ENCODE measurements at regions not wholly inside any gene's neighbourhood (a gene's known extent, or its start where the extent isn't known, plus 50 kb on each side); places are given as distances from the start of the nearest gene placed in this dataset.
A peak's percentile ranks its signal among the peaks of the same experiment; 100 is the strongest.
"Not testable (repeated sequence)": the region's sequence is repeated elsewhere in the genome, so short reads cannot be mapped to it uniquely, and the experiment has no call there.

DNA sequence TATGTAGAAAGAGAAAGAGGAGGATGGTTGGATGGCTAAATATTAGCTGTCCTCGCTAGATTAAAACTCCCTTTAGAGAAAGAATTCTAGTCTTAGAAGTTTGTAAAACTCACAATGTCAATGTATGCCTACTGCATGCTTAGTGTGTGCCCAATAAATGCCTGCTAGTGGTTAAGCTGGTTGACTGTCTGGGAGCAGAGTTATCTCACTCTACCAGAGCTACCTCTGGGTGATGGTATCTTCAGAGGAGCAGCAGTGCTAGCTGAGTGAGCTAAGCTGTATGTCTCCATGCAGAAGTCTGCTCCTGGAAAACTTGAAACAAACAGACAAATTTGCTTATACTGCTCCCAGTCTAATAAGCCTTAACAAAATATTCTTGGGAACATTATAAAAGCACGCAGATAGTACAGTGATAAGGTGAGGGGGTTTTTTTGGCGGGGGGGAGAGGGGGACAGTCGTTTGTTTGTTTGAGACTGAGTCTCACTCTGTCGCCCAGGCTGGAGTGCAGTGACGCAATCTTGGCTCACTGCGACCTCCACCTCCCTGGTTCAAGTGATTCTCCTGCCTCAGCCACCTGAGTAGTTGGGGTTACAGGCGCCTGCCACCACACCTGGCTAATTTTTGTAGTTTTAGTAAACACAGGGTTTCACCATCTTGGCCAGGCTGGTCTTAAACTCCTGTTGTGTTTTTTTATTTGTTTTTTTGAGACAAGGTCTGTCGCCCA, 202.8 kb upstream of the TSC22D1 start:
- no peak for DNase-seq

DNA sequence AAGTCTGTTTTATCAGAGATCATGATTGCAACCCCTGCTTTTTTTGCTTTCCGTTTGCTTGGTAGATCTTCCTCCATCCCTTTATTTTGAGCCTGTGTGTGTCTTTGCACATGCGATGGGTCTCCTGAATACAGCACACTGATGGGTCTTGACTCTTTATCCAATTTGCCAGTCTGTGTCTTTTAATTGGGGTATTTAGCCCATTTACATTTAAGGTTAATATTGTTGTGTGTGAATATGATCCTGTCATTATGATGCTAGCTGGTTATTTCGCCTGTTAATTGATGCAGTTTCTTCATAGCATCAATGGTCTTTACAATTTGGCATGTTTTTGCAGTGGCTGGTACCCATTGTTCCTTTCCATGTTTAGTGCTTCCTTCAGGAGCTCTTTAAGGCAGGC, 199.2 kb upstream of the TSC22D1 start:
- DNase-seq, result not testable (repeated sequence)

DNA sequence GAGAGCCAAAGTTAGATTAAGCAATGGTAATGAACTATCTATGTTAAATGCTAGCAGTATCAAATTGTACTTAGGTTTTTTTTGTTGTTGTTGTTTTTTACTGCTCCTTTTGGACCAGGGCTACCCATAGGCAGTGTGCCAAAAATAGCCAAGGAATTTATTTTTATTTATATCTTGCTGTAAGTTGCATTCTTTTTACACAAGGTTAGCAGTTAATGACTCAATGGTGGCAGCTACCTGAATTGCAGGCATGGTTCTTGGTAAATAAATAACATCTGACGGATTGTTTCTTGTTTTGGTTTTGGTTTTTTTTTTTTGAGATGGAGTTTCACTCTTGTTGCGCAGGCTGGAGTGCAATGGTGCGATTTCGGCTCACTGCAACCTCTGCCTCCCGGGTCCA, 194.8 kb upstream of the TSC22D1 start:
- DNase-seq, result no peak

DNA sequence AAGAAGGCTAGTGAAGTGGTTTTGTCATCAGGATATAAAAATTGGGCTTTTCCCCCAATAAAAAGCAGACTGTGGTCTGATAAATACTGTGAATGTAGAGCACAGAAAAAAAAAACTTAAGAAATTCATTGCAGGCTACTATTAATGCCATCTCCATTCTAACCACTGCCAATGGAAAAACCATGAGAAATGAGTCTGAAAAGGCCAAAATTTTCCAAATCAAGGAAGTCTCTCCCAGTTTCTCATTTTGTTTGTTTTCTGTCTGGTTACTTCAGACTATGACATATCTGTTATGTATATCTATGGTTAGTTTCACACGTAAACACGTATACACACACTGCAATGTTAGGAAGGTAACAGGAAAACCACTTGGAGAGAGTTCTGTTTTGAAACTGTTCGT, 193.6 kb upstream of the TSC22D1 start:
- DNase-seq, result no peak

DNA sequence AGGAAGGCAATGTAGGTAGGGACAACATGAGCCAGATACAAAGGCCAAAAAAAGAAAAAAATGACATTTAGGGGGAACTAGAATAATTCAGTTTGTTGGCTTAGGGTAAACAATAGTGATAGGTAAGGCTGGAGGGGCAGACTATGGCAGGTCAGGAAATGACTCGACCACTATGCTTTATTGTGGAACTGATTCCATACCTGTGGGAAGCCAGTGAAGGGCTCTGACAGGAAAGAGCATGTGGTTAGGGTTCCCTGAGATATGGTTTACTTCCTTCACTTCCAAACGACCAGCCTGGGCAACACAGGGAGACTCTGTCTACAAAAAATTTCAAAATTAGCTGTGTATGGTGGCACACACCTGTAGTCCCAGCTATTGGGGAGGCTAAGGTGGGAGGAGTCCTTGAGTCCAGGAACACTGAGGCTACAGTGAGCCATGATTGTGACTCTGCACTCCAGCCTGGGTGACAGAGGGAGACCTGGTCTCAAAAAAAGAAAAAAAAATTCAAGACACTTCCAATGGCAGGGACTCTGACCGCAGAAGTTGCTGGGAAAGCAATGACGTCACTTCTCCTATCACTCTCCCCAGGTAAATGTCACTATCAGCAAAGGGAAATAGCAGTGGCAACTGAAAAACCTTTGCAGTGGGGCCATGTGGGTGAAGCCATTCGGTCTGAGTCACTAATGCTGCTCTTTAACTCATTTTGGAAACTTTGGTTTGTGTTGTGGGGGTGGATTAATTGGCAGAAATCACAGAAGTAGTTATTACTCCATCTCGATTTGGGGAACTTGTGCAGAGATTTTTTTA, 192.8 kb upstream of the TSC22D1 start:
- no peak for DNase-seq

DNA sequence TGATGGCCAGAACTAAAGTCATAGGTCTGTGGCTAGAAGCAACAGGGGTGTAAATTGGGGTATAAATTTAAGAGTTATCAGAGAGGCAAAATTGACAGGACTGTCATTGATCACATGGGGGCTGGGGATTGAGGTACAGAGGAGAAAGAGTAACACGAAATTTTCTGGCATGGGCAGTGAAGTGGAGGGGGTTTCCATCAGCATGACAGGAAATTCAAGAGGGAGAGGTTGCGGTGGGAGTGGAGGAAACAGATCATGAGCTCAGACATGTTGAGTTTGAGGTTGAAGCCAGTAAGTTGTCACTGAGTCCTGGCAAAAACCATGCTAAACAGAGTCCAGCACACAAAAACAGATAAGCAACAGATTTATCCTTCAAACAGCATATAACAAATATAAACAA, 192.1 kb upstream of the TSC22D1 start:
- DNase-seq, result no peak

DNA sequence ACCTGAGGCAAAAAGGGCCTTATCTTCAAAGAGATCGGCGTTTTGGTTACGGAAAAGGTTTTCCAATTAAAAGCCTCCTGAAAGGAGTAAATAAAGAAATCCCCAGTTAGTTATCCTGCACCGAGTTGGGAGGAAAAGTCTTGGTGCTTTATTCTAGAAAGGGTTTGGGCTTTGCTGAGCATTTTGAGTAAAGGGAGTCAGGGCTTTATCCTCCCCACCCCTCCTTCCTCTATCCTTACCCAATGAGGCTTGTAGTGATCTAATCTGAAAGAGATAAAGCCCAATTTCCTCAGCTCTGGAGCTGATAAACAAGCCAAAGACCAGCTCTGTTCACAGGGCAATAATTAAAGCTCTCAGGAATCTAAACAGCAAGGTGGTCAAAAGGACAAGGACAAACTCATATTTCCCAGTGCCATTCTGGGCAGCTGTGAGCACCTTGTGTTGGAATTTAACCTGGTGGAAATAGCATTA, 188.9 kb upstream of the TSC22D1 start:
- no peak for DNase-seq

DNA sequence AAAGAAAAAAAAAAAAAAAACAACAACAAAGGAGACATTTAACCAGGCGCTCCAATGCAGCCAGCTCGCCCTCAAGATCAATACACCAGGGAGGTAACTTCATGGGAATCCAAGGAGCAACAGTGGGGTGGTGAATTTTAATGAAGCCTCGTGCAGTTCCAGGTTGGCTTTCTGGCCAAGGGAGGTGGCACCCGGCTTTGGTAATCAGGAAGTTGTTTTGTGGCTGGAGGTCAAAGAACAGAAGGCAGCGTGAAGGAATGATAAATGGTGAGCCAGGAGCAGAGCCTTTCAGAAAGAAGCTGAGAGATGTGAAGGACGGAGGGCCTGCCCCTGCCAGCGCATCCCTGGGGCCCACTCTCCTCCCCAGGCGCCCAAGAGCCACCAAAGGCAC, 188.2 kb upstream of the TSC22D1 start:
- DNase-seq, result no peak

DNA sequence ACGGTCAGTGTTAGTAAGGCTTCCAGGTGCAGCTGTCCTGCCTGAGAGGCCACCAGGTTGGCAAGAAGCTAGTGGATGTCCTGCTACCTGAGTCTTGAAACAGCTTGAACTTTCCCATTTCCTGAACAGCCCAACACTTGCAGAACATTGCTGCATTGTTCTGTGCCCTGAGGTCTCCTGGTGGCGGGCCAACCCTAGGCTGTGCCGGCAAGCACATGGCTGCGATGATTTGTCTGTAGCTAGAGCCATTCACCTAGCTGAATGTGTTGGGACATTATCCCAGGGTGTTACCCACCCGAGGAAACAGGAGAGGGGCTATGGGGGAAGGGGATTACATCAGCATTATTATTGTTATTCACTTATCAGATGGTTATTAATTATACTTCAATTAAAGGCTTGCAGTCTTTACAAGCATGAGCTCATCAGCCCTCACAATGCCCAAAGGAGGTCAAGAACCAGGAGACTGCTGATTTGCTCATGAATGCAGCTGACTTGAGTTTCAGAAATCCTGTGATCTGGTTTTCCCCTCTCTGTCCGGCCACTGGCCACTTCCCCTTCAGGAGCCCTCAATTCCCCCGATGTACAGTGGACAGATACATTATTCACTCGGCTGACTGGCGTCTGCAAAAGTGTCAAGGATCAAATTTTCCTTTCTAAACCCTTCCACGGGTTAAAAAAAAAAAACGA, 187.6 kb upstream of the TSC22D1 start:
- DNase-seq, result no peak

DNA sequence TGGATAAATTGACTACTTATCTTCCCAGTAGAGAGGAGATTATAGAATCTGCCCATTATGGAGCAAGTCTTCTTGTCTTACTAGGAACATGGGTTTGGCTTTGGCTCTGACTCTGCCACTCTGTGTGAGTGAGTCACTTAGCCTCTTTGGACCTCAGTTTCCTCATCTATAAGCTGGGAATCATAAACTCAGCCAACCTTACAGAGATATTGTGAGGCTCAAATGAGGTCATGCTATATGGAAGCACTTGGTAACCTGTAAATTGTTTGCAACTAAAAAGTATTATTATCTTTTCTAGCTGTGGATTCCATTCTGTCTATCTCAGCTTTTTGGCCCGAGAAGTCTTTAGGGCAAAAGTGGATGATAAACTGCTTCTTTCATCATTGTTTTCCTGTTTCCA, 186.8 kb upstream of the TSC22D1 start:
- DNase-seq, result no peak

DNA sequence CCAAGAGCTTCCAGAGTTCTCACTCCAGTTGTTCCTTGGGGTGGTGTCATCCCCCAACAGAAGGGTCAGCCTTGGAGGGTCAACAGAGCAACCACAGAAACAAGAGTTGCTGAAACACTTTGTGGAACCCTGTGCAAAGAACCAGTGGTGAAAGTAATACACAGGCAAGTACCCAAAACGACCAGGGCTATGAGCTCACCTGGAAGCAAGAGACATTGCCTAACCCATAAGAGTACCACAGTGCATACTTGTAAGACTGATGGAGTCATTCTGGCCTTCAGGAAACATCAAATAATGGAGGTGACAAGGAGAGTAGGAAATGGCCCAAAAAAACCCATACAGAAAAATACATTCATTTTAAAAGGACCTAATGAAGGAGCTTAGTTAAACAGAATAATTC, 184.3 kb upstream of the TSC22D1 start:
- peak; percentile 32 for DNase-seq

DNA sequence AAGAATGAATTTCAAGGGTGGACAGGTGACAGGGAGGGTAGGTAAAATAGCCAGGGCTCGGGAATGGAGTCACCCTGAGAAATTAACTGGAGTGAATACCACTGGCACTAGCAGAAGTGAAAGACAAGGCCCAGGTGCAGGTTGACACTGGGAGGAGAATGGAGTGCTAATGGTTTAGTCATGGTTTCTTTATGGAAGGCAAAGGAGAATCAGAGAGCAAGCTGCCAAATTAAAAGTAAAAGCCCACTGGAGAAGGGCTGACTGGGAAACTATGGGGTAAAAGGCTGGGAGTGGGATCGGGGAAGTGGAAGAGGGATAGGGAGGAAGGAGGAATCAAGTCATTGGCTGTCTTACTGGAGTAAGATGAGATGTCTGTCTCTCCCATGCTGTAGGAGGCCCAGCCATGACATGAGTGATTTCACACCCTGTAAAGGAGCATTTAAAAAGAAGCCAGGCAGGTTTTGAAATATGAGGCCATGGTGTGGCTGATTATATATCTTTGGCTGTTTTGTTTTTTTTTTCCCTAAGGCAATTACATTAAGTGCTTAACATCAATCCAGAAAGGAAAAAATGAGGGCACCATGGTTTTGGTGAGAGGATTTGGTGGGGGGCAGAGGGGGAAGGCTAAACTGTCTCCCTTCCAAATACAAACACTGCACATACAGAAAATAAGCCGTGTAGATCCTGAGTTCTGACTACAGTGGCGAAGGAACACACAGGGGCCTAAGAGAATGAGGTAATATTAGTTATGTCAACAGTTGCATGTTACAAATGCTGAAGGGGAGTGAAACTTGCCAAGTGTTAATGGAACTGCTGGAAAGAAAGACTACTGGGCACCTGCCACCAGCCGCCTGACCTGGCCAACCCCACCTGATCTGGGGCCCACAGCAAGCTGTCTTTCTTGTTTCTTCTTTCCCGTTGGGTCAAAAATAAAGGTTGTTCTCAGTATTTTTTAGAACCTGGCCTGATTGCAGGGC, 183.5 kb upstream of the TSC22D1 start:
- DNase-seq, result peak; percentile 91

DNA sequence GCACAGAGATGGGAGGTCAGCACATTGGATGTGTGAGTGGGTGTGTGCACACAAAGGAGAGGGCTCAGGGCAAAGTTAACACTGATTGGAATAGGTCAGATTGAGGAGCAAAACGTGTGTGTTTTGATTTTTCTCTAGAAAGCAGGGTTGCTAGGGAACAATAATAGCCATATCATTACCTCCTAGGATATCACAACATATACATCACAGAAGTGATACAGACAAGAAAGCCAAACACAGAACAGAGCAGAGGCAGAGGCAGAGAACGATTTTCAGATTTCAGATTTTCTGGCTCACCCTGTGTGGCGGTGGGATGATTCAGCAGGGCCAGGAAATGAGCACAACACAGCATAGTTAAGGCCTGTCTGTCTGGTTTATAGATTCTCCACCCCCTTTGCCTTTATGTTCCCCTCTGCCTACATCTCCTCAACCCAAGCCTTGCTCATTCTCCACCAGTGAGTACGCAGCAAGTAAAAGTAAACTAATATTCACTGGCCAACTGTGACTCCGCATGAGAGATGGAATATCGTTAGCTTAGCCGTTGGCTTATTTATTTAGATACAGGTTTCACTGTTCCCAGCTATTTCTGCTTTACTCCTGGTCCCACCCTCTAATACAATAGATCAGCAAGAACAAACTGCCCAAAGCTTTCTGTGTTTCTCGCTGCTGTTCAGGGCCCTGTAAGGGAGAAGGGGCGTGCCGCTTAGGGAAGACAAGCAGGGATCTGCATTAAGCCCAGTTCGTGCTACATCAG, 182.7 kb upstream of the TSC22D1 start:
- peak; percentile 91 for DNase-seq

DNA sequence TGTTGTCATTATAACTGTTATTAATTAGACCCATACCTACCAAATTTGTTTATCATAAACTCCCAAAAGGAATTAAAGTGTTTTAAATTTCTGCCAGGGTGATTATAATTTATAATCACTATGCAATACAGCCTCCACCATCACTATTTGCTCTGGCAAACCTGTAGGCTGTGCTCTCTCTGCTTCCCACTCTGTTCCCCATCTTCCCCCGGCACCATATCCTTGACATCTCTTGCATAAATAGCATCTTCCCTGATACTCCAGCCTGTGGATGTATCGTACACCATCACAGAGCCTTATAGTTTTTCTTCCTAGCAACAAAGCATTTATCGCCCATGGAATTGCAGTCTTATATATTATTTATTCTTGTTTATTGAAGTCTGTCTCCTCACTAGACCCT, 181.5 kb upstream of the TSC22D1 start:
- no peak for DNase-seq

DNA sequence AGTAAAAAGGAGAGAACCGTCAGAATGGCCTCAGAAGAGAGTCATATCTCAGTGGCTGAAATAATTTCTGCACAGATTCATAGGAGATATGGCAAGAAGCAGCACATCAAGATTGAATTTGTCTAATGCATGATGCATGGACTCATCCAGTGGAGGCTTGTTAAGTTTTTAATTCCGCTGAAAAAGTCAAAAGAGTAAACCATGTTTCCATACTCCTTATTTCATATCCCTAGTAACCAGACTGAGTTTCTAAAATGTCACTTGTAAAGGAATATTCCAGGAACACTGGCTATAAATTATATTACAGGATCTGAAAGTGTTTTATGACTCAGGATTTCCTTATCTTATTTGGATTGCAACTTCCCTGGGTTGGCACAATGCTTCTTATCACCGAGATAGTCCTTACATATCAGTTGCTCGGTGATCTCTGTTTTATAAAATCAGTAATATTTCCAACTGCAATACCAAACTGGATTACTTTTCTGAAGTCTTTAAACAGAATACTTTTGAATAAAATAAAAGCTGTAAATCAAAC, 180.2 kb upstream of the TSC22D1 start:
- no peak for DNase-seq

DNA sequence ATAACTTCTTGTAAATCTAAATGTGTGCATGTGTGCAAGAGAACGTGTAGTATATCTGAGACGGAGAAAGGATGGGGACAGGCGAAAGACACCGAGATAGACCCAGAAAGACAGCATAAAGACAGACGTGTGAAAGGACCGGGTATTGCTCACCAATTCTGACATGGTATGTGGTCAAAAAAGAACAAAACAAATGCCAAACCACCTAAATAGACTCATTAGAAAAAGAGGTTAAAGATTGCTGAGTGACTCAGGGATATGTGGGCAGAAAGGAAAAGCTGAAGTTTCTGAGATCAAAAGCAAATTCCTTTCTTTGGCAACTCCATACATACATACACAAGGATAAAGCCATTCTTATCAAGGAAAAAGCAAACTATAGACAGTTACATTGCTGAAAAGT, 179.7 kb upstream of the TSC22D1 start:
- DNase-seq, result no peak

DNA sequence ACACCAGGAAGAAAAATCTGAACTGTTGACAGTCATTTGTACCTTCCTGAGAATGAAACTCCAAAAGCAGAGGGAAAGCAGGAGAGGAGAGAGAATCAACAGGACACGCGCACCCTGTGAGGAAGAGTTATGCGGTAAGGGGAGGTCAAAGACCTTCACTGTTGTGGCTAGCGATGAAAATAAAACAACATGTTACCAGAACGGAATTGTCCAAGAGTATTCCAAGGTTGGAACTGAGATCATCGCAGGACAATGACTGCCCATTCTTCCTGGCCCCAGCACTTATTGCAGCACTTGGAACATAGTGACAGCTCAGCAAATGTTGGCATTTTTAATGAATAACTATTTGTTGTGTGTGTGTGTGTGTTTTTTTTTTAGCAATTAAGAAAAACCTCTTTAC, 176.0 kb upstream of the TSC22D1 start:
- DNase-seq, result no peak

DNA sequence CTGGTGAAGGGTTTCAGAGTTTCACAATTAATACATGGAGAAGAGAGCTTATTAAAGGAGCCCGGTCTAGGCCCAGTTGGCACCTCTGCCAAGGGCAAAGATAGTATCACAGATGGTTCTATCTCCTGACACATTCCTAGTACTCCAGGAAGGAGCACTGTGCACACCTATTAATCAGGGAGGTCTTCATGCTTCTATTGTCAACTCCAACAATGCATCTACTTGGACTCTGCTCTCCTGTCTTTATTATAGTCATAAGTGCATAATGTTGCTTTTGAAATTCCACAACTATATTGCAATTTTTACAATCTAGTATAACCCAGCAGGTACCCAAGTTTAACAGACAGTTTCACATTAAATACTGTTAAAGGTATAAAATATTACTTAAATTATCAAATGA, 174.5 kb upstream of the TSC22D1 start:
- DNase-seq, result no peak

DNA sequence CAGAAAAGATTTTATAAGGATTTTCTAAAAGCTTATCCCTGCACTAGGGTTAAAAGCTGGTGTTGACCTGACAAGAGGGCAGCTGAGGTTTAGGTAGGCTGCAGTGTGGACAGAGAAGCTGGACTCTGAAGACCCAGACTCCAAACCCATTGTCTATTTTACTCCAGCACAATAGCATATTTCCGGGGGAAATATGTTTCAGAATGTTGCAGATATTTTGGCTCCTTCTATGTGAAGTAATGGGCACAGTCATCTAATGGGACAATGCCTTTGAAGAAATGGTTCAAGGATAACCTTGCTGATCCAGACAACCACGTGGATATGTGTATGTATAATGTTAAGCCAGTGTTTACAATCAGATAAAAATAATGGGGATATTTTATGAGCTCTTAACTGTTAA, 173.8 kb upstream of the TSC22D1 start:
- no peak for DNase-seq

DNA sequence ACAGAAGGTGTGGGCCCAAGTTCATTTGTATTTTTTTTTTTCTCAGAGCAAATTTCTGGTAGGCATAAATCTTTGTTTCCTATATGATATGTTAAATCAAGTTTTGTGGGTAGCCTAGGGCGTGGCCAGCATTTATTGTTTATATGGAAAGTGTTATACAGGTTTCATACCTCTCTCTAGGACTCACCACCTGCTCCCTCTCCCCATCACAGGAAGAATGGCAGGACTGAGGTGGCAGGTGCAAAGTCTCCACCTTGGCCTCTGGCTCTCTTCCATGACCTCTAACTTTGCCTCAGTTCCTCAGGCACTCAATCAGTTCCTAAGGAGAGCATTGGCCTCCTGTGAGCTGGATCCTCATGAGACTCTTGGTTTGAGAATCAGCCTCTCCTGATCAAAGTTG, 172.3 kb upstream of the TSC22D1 start:
- no peak for DNase-seq

DNA sequence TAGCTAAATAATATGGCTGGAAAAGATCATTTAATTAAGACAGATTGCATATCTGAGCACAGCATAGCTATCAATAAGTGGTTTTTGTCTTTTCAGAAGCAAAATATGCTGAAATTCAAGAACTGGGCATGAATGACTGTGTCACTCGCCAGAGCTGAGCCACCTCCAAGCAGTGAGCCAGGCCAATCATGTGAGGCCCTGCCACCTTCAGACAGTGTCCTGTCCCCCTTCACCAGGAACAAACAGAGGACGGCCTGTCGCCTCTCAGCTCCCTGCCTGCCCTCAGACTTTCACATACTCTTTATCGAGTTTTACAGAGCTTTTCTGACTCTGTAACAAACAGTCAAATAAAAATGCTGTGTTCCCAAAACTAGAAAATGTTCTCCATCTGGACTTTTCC, 171.0 kb upstream of the TSC22D1 start:
- no peak for DNase-seq

DNA sequence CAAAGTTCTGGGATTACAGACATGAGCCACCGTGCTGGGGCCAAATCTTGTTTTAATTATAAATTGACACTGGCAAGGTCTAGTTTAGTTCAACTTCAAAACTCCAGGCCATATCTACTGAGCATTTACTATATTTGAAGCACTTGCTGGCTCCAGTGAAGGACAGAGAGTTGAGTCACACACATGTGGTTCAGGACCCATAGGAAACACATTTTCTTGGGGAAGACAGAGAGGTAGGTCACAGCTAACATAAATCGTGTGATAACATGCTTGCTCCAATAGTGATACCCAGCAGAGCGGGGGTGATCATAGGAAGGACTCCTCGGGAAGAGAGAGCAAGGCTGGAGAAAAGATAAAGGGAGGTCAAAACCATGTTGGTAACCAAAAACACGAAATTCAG, 170.6 kb upstream of the TSC22D1 start:
- DNase-seq, result no peak

All from NCI-H69 (cell line).